Neural cell (in vitro differentiated cells): ENCODE measurements at regions not wholly inside any gene's neighbourhood (a gene's known extent, or its start where the extent isn't known, plus 50 kb on each side); places are given as distances from the start of the nearest gene placed in this dataset.

Experiments
- H2AFZ ChIP-seq: fragments of 200-600, 300-800 bp; sonication (generic), shearing (Covaris generic); 2 replicates; pipeline ENCODE4 v1.6.0; 2014; ENCODE audit warnings: low read depth, mild to moderate bottlenecking, antibody characterized with exemption, low read length, moderate library complexity
- H3F3A ChIP-seq: fragments of 200-600 bp; shearing (Covaris generic); 2 replicates; pipeline ENCODE4 v1.6.1; 2016; ENCODE audit warnings: mild to moderate bottlenecking, moderate library complexity, mixed read lengths, antibody characterized with exemption, low read length; ENCODE audit not compliant: insufficient read depth, poor library complexity, severe bottlenecking
- H3K27ac ChIP-seq: fragments of 200-600, 300-800 bp; sonication (generic), shearing (Covaris generic); 2 replicates; pipeline ENCODE4 v1.5.1; 2014; ENCODE audit warnings: mild to moderate bottlenecking, low read length, moderate library complexity
- H3K27me3 ChIP-seq: fragments of 300-800, 200-600 bp; sonication (generic), shearing (Covaris generic); 2 replicates; pipeline ENCODE4 v1.6.0; 2014; ENCODE audit warnings: mild to moderate bottlenecking, low read depth, low read length, moderate library complexity; ENCODE audit not compliant: insufficient read depth
- H3K36me3 ChIP-seq: fragments of 300-800, 200-600 bp; sonication (generic), shearing (Covaris generic); 2 replicates; pipeline ENCODE4 v1.5.1; 2014; ENCODE audit warnings: mild to moderate bottlenecking, antibody characterized with exemption, low read length, moderate library complexity; ENCODE audit not compliant: insufficient read depth
- H3K4me2 ChIP-seq: fragments of 300-800, 200-600 bp; sonication (generic), shearing (Covaris generic); 2 replicates; pipeline ENCODE4 v1.6.0; 2014; ENCODE audit warnings: mild to moderate bottlenecking, low read length
- H3K4me3 ChIP-seq: fragments of 300-800, 200-600 bp; sonication (generic), shearing (Covaris generic); 2 replicates; pipeline ENCODE4 v1.5.1; 2014; ENCODE audit warnings: mild to moderate bottlenecking, low read length, moderate library complexity
- H3K79me2 ChIP-seq: fragments of 200-600 bp; shearing (Covaris generic); replicated peaks from 2 replicates; pipeline ENCODE4 v1.6.0; 2014; ENCODE audit warnings: mild to moderate bottlenecking, low read length, moderate library complexity; ENCODE audit not compliant: insufficient read depth
- H3K9ac ChIP-seq: fragments of 300-800, 200-600 bp; sonication (generic), shearing (Covaris generic); 2 replicates; pipeline ENCODE4 v1.6.1; 2016; ENCODE audit warnings: mild to moderate bottlenecking, low read length, mixed read lengths
- H3K9me2 ChIP-seq: fragments of 200-600 bp; shearing (Covaris generic); 2 replicates; pipeline ENCODE4 v1.6.1; 2016; ENCODE audit warnings: mild to moderate bottlenecking, low read length, mixed read lengths; ENCODE audit not compliant: insufficient read depth
- H3K9me3 ChIP-seq: fragments of 200-600, 300-800 bp; sonication (generic), shearing (Covaris generic); 2 replicates; pipeline ENCODE4 v1.6.1; 2016; ENCODE audit warnings: mild to moderate bottlenecking, mixed run types, low read length, moderate library complexity, mixed read lengths
- H4K20me1 ChIP-seq: fragments of 200-600 bp; shearing (Covaris generic); 2 replicates; pipeline ENCODE4 v1.6.1; 2016; ENCODE audit warnings: mild to moderate bottlenecking, mixed run types; ENCODE audit not compliant: insufficient read depth
- EP300 ChIP-seq: fragments of 450-650 bp; conservative IDR thresholded peaks from 2 replicates; pipeline ENCODE4 v1.6.1; 2014; ENCODE audit warnings: antibody characterized with exemption, mild to moderate bottlenecking, moderate library complexity; ENCODE audit not compliant: poor library complexity, severe bottlenecking
- EZH2 ChIP-seq: fragments of 200-600, 300-800 bp; shearing (Covaris generic), sonication (generic); IDR thresholded peaks from 2 replicates; pipeline ENCODE4 v1.6.1; 2014; ENCODE audit warnings: antibody characterized with exemption, low read length, borderline replicate concordance, mild to moderate bottlenecking; ENCODE audit not compliant: insufficient read depth, poor library complexity, severe bottlenecking
- MXI1 ChIP-seq: fragments of 450-650 bp; conservative IDR thresholded peaks from 2 replicates; pipeline ENCODE4 v1.6.1; 2014; ENCODE audit warnings: antibody characterized with exemption, mild to moderate bottlenecking; ENCODE audit not compliant: poor library complexity, severe bottlenecking
- POLR2AphosphoS5 ChIP-seq: IDR thresholded peaks from 2 replicates; pipeline ENCODE4 v1.6.1; 2012
- RAD21 ChIP-seq: fragments of 450-650 bp; conservative IDR thresholded peaks from 2 replicates; pipeline ENCODE4 v1.6.1; 2014; ENCODE audit warnings: antibody characterized with exemption, mild to moderate bottlenecking, moderate library complexity
- REST ChIP-seq: IDR thresholded peaks from 2 replicates; pipeline ENCODE4 v1.6.1; 2012; ENCODE audit warnings: borderline replicate concordance
- SMC3 ChIP-seq: fragments of 450-650 bp; conservative IDR thresholded peaks from 2 replicates; pipeline ENCODE4 v1.6.1; 2014; ENCODE audit warnings: antibody characterized with exemption, mild to moderate bottlenecking, moderate library complexity; ENCODE audit not compliant: poor library complexity
- TAF1 ChIP-seq: IDR thresholded peaks from 2 replicates; pipeline ENCODE4 v1.6.1; 2012; ENCODE audit warnings: low read depth
- TF ChIP-seq, protein P1 (sequence below): fragments of 450-650 bp; IDR thresholded peaks from 2 replicates; pipeline ENCODE4 v1.5.1; 2014; ENCODE audit warnings: antibody characterized with exemption, mild to moderate bottlenecking, moderate library complexity; ENCODE audit not compliant: poor library complexity, severe bottlenecking

DNA sequence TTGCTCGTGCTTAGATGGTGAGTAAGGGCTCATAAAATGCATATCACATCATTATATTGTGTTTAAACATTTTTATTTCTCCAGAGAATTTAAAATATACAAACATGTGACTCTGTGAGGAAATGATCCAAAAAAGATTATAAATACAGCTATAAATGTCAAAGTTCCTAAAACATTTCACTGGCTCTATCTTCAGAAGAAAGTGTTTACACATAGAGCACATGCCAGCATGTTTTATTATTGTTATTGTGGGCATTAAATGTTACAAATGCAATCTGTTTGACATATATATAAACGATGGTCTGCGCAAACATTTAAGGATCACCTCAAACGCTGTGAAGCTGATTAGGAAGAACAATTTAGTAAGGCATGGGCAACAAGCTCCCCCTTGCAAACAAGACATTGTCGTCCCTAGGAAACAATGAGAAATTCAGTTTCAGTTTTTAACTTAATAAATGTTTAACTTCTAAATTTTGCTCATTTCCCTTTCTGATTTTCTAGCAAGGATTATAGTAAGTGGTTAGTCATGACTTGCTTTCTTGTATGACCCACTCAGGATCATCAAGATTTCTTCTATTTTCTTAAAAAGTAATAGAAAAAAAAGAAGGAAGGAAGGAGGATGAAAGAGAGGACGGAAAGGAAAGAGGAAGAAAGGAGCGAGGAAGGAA is 207.5 kb downstream of the SATB1 start:
- no peaks in the 10 kb centered on the region for H3K79me2 ChIP-seq
- no peaks in the 10 kb centered on the region for H3K9me2 ChIP-seq
- no peak overlapping the region for H3K4me2 ChIP-seq
- H3K27ac ChIP-seq = no peak overlapping the region
- H3F3A ChIP-seq = no peaks in the 10 kb centered on the region
- H3K9me3 ChIP-seq = no peaks in the 10 kb centered on the region
- no peak overlapping the region for H2AFZ ChIP-seq
- no peaks in the 10 kb centered on the region for H3K36me3 ChIP-seq
- H4K20me1 ChIP-seq = no peaks in the 10 kb centered on the region
- TF ChIP-seq SMC3 (no peak), TAF1 (no peak), POLR2AphosphoS5 (no peak), EP300 (no peak), REST (no peak), EZH2 (no peak), MXI1 (no peak), RAD21 (no peak)
- TF ChIP-seq, protein P1, sequence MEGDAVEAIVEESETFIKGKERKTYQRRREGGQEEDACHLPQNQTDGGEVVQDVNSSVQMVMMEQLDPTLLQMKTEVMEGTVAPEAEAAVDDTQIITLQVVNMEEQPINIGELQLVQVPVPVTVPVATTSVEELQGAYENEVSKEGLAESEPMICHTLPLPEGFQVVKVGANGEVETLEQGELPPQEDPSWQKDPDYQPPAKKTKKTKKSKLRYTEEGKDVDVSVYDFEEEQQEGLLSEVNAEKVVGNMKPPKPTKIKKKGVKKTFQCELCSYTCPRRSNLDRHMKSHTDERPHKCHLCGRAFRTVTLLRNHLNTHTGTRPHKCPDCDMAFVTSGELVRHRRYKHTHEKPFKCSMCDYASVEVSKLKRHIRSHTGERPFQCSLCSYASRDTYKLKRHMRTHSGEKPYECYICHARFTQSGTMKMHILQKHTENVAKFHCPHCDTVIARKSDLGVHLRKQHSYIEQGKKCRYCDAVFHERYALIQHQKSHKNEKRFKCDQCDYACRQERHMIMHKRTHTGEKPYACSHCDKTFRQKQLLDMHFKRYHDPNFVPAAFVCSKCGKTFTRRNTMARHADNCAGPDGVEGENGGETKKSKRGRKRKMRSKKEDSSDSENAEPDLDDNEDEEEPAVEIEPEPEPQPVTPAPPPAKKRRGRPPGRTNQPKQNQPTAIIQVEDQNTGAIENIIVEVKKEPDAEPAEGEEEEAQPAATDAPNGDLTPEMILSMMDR = no peak
- no peaks in the 10 kb centered on the region for H3K27me3 ChIP-seq
- no peak overlapping the region for H3K9ac ChIP-seq
- no peak overlapping the region for H3K4me3 ChIP-seq

DNA sequence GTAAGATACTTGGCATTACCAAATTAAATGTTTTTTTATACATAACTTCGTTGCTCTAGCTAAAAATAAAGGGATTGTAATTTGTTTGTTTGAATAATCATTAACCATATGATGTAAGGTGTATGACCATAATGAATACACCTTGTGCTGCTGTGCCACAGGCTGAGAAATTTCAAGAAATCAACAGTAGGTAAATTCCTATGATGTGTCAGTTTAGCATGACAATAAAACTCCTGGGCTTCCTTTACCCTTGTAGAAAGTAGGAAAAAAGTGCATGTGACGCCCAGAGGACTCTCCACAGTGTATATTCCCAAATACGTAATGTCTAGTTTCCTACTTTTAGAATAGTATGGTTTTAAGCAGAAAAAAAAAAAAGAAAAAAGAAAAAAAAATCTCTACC is 208.1 kb downstream of the SATB1 start:
- H3K9ac ChIP-seq = no peak overlapping the region
- H2AFZ ChIP-seq = no peak overlapping the region
- no peaks in the 10 kb centered on the region for H3K9me2 ChIP-seq
- no peaks in the 10 kb centered on the region for H3K27me3 ChIP-seq
- H3F3A ChIP-seq = no peaks in the 10 kb centered on the region
- H3K9me3 ChIP-seq = no peaks in the 10 kb centered on the region
- no peak overlapping the region for H3K27ac ChIP-seq
- no peak overlapping the region for H3K4me3 ChIP-seq
- no peak overlapping the region for H3K4me2 ChIP-seq
- TF ChIP-seq REST = no peak
- TF ChIP-seq, protein P1 = no peak
- TF ChIP-seq EZH2 = no peak
- TF ChIP-seq SMC3 = no peak
- TF ChIP-seq EP300 = no peak
- TF ChIP-seq MXI1 = no peak
- no peak for TF ChIP-seq RAD21
- H3K79me2 ChIP-seq = no peaks in the 10 kb centered on the region
- no peaks in the 10 kb centered on the region for H4K20me1 ChIP-seq
- H3K36me3 ChIP-seq = no peaks in the 10 kb centered on the region
